NCI-H345 treated with DMSO at 0.1 percent for 48 hours (cell line): ENCODE measurements at regions not wholly inside any gene's neighbourhood (a gene's known extent, or its start where the extent isn't known, plus 50 kb on each side); places are given as distances from the start of the nearest gene placed in this dataset.
"Not testable (repeated sequence)": the region's sequence is repeated elsewhere in the genome, so short reads cannot be mapped to it uniquely, and the experiment has no call there.

Experiments used
- DNase-seq: peaks from one replicate; lab custom pipeline; 2025; ENCODE audit not compliant: unreplicated experiment; lab: John Stamatoyannopoulos, UW

- no peak for DNase-seq
Measured at GRCh38 chr4:123209436-123209835, 187.2 kb upstream of the SPRY1 start.

- no peak for DNase-seq
Measured at GRCh38 chr4:123215536-123215935, 181.1 kb upstream of the SPRY1 start.

GRCh38 chr4:123216543-123216942, 180.1 kb upstream of the SPRY1 start:
- no peak for DNase-seq

GRCh38 chr4:123216946-123217345, 179.6 kb upstream of the SPRY1 start:
- no peak for DNase-seq

- DNase-seq: no peak
Measured at GRCh38 chr4:123217664-123218063, 178.9 kb upstream of the SPRY1 start.

DNA sequence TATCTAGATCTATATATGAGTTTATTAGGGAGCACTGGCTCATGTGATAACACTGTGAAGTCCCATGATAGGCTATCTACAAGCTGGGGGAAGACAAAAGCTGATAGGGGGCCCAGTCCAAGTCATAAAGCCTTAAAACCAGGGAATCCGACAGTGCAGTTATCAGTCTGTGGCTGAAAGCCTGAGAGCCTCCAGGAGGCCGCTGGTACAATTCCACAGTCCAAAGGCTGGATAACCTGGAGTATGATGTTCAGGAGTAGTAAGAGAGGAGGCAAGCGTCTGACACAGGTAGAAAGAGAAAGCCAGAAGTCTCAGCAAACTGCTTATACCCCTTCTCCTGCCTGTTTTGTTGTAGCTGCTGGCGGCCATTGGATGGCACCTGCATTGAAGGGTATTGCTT, 177.6 kb upstream of the SPRY1 start:
- DNase-seq: no peak

GRCh38 chr4:123229286-123229685, 167.3 kb upstream of the SPRY1 start:
- no peak for DNase-seq

DNA sequence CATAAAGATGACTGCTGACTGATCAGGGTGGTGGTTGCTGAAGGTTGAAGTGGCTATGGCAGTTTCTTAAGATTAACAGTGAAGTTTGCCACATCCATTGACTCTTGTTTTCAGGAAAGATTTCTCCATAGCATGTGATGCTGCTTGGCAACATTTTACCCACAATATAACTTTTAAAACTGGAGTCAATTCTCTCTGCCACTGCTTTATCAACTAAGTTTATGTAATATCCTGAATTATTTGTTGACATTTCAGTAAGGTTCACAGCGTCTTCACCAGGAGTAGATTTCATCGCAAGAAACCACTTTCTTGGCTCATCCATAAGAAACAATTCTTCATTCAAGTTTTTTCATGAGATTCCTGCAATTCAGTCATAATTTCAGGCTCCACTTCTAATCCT, 166.5 kb upstream of the SPRY1 start:
- no peak for DNase-seq

GRCh38 chr4:123232439-123232838, 164.2 kb upstream of the SPRY1 start:
- DNase-seq: no peak

DNA sequence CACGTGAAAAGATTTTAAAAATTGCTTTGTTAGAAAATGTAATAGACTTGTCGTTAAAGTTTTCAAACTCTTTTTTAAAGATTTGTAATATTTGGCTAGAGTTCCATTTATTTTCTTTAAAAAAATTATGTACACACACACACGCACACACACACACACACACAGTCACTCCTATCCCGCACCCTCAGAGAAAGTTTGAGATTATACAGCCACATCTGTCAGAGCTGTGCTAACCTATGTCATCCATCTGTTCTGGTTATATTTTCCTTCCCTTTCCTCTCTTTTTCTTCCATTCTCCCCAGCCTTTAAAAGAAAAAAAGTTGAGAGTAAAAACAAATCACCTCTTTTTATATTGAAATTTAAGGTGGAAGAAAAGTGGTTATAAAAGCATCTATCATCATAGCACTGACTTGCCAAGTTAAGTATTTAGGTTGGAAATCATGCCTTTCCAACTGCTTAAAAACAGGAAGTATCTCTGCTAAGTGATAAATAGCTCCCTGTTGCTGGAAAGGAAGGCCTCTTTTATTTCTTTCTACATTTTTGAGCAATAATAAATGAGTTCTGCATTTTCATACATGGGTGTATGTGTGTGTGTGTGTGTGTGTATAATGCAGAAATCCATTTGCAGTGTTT, 163.3 kb upstream of the SPRY1 start:
- no peak for DNase-seq

DNA sequence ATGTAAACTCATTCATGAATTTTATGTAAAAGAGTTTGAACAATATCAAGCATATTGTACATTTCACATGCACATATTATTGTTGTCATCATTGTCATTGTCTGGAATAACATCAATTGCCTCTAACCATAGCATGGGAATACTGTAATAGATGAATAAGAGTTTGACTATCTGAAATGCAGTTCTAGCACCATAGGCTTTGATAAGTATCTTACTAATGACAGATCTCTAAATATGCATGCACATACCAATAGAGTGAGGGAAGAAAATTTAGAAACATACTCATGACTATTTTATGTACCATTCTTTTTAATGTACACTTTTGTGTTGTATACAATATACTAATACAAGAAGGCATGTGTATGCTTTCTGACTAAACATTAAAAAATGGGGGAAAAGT, 161.6 kb upstream of the SPRY1 start:
- DNase-seq: no peak

- DNase-seq: no peak
Measured at GRCh38 chr4:123235431-123235830, 161.2 kb upstream of the SPRY1 start.

DNA sequence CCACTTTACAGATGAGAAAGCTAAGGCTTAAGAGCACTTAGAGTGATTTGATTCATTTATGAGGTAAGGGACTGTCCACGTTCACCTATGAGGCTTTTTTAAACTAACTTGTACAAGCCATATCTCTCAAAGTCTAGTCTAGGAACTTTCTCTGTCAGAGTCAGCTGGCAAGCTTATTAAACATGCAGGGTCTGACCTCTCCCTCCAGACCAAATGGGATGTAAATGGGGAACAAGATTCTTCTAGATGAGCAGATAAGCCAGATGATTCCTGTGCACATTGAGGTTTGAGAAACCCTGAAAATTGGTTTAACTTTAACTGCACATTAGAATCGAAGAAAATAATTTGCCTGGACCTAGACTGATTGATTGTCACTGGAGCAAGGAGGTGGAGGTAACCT, 160.0 kb upstream of the SPRY1 start:
- no peak for DNase-seq

DNA sequence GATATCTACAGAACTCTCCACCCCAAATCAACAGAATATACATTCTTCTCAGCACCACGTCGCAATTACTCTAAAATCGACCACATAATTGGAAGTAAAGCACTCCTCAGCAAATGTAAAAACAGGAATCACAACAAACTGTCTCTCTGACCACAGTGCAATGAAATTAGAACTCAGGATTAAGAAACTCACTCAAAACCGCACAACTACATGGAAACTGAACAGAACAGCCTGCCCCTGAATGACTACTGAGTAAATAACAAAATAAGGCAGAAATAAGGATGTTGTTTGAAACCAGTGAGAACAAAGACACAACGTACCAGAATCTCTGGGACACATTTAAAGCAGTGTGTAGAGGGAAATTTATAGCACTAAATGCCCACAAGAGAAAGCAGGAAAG, 156.3 kb upstream of the SPRY1 start:
- not testable (repeated sequence) for DNase-seq

DNA sequence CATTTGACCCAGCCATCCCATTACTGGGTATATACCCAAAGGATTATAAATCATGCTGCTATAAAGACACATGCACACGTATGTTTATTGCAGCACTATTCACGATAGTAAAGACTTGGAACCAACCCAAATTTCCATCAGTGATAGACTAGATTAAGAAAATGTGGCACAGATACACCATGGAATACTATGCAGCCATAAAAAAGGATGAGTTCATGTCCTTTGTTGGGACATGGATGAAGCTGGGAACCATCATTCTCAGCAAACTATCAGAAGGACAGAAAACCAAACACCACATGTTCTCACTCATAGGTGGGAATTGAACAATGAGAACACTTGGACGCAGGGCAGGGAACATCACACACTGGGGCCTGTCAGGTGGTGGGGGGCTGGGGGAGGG, 153.4 kb upstream of the SPRY1 start:
- DNase-seq: not testable (repeated sequence)

GRCh38 chr4:123244137-123244536, 152.5 kb upstream of the SPRY1 start:
- DNase-seq: no peak

DNA sequence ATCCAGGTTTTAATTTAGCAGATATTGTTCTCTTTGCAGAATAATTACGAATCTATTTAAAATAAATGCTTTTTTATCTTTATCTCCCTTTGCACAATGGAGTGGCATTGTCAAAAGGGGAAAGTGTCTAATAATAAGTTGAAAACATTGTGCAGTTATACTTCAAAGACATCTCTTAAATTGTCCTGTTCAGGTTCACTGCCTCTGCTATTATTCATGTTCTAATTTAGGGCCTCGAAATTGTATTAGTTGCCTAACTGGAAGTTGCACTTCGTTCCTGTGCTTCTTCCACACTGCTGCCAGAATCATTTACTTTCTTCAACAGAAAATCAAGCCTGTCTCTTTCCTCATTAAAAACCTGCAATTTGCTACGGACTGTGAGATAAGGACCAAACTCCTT, 150.5 kb upstream of the SPRY1 start:
- DNase-seq: no peak

- no peak for DNase-seq
Measured at GRCh38 chr4:123248085-123248659, 148.4 kb upstream of the SPRY1 start.

DNA sequence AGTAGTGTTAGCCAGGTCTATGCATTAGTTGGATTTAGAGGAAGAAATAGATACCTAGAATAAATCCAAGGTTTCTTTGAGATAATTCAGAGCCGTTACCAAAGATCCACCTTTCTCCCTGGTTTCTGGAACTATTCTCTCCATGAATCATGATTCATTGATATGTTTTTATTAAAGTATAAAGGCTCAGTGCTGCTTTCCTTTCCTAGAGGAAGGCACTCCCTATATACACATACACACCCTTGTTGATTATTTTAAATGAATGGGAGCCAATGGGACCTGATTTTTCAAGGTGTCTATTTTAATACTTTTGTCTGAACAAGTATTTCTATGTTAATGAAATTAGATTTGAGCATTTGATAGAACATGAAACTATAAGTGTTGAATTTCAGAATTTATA, 146.8 kb upstream of the SPRY1 start:
- DNase-seq: no peak

GRCh38 chr4:123250843-123251242, 145.8 kb upstream of the SPRY1 start:
- DNase-seq: peak; percentile 3

DNA sequence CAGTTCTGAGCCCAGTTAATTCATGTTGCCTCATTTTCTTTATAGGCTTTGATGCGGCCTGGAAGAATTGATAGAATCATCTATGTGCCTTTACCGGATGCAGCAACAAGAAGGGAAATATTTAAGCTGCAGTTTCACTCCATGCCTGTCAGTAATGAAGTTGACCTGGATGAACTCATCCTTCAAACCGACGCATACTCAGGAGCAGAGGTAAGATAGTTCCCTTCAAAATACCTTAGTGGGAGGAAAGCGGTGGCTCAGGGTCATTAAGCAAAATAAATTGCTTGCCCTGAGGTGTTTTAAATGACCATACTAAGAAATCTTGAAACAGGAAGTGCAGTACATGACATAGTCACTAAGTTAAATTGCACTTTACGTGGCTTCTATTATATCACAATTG, 140.6 kb upstream of the SPRY1 start:
- DNase-seq: no peak

DNA sequence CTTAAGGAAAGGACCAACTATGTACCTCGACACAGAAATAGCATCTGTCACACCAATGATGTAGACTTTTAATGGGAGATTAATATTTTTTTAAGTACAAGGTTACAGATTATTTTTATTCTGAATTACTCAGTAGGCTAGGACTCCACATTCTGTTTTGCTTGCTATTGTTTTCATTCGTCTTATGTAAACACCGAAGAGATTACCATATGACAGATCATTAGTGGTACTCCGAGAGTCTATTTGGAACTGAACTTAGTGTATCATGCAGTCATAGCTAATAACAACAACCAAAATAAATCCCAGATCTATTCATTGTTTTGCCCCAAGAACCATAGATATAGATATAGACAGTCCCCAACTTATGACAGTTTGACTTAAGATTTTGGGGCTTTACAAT, 139.7 kb upstream of the SPRY1 start:
- DNase-seq: no peak

GRCh38 chr4:123257591-123257990, 139.0 kb upstream of the SPRY1 start:
- DNase-seq: no peak
